HuH-7.5 (cell line): ENCODE measurements at regions not wholly inside any gene's neighbourhood (a gene's known extent, or its start where the extent isn't known, plus 50 kb on each side); places are given as distances from the start of the nearest gene placed in this dataset.
"Not testable (repeated sequence)": the region's sequence is repeated elsewhere in the genome, so short reads cannot be mapped to it uniquely, and the experiment has no call there.

Experiments
- DNase-seq: peaks from one replicate; pipeline ENCODE4 v3.0.0; 2011; ENCODE audit warnings: low spot score

DNA sequence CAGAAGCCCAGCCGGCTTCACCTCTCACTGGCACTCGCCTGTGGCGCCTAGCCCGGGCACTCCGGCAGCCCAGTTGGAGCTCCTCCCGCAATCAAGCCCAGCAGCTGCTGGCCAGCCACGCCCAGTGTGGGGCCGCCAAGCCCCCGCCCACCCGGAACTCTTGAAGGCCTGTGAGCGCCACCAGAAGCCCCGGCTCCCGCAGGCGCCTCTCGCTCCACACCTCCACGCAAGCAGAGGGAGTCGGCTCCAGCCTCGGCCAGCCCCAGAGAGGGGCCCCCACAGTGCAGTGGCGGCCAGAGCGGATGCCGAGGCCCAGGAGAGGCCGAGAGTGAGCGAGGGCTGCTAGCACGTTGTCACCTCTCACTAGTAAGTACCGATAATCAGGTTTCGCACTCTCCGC lies 240.7 kb downstream of the TFEC start:
- no peak for DNase-seq

DNA sequence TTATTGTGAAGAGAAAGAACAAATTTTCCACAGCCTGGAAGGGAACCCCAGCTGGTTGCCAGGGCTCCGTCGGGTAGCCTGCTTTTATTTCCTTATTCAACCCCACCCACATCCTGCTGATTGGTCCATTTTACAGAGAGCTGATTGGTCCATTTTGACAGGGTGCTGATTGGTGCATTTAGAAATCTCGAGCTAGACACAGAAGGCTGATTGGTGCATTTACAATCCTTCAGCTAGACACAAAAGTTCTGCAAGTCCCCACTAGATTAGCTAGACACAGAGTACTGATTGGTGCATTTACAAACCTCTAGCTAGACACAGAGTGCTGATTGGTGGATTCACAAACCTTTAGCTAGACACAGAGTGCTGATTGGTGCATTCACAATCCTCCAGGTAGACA lies 241.1 kb downstream of the TFEC start:
- not testable (repeated sequence) for DNase-seq

DNA sequence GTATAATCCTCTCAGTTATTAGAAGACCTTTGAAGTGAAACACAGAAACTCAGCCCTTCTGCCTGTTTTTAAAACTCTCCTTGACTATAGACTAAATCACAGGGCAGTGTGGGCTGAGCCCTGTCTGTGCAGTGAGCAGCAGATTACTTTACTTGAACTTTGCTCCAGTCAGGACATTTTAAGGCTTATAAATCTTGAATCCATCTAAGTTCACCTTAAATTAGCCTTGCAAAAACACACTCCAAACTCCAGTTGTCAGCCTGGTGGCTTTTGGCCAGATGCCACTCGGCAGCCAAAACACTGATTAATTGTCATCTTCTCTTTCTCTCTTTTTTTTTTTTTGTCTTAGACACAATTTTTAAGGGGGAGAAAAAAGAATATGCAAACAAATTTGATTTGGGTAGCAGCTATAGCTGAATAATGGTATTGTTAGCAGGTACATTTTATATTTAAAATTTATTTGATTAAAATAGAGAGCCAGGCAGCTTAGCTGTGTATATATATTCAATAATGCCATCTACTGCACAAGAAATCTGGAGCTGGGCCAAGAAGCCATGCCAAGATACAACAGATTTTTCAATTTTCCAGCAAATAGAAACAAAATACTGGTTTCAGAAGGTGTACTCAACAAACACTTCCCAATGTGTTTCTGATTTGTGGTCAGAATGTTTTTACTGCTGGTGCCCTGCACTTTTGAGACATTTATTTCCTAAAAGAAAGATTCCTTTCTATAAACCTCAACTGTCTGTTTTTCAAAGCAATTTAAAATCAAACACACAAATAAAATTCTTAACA lies 247.7 kb downstream of the TFEC start:
- peak; percentile 19 for DNase-seq

- DNase-seq, result no peak
Observed at GRCh38 chr7:115779561-115779960, 251.0 kb downstream of the TFEC start.

- no peak for DNase-seq
Observed at GRCh38 chr7:115775981-115776380, 254.6 kb downstream of the TFEC start.

DNA sequence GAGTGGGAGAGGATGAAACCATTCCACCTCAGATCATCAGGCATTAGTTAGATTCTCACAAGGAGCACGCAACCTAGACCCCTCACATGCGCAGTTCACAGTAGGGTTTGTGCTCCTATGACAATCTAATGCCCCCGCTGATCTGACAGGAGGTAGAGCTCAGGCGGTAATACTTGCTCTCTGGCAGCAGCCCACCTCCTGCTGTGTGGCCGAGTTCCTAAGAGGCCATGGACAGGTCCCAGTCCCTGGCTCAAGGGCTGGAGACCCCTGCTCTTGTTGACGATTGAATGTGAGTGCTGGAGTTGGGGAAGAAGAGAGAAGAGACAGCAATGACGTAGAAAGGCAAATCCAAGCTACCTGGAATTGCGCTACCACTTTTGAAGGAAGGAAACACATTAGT lies 267.2 kb downstream of the TFEC start:
- no peak for DNase-seq

GRCh38 chr7:115758025-115758424 lies 272.5 kb downstream of the TFEC start:
- DNase-seq, result no peak

DNA sequence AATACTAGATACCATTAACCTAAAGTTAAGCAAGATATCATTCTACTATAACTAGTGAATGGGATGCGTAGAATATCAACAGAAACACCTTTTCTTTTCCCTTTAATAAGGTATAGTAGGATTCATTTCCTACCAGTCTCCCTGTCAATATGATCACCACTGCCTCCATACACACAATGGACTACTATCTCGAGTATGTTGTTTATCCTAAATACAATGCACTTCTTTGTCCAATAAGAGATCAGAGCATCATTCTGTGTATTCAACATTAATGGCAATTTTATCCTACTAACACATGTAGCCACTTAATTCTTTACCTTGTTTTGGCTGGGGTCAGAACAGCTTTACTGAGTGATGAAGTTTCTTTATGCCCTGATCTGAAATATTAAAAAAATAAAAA lies 276.3 kb downstream of the TFEC start:
- DNase-seq, result no peak

GRCh38 chr7:115749924-115750323 lies 280.6 kb downstream of the TFEC start:
- DNase-seq, result no peak

DNA sequence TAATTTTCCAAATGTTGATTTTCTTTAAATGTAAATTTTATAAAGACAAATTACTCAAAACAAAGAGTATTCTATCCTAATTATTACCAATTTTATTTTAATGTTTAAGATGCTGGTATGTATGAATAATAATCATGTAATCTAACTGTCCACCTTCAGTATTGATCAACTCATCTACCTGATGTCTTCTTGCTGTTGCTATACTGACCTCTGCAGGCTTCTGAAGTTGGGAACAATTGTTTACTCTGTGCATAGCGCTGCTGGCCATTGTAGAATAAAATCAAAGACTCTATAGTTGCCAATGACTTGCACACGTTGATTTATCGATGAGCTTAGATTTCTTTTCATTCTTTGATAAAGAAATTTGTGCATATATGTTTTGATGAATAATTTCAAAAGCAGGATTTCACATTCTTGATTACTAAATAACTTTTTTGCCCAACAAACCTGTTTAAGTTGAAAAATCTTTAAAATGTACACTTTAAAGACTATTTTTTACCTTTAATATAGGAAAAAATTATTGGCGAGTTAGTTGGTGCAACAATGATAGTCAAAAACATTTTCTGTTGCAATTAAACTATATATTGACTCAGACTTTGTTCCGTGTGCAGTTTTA lies 282.3 kb downstream of the TFEC start:
- no peak for DNase-seq

DNA sequence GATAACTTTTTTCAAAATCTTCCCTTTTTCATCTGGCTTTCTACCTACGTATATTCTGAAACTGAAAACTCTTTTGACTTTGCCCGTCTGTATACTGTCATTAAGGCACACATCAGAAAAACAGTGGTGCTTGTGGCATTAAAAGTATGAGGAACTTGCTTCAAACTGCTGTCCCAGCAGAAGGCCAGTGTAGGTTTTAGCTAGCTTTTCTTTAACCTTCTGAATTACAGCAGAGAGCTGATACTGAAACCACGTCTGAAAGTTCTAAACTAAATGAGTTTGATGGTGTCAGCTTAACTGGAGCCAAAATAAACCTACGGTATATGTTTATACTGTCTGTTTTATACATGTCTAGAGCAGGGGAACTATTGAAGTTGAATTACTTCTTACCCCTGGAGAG lies 283.4 kb downstream of the TFEC start:
- DNase-seq, result no peak

- DNase-seq, result no peak
Observed at GRCh38 chr7:115740043-115740442, 290.5 kb downstream of the TFEC start.

DNA sequence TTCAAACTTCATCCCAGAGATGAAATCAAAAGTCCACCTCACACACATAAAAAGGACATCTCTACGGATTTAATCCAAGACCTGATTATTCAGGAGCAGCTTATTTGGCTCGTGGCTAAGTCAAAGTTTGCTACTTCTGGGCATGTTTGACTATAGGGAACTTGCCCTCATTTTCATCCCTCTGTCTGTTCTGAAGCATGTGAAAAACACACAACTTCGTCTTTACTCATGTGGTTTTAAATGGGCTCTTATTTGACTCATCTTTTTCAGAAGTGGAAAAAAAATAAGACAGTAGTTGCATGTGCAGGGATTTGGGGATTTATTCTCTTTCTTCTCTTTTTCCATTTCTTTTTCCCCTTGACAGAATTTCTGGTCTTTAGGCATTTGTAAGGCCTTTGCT lies 295.9 kb downstream of the TFEC start:
- no peak for DNase-seq

DNA sequence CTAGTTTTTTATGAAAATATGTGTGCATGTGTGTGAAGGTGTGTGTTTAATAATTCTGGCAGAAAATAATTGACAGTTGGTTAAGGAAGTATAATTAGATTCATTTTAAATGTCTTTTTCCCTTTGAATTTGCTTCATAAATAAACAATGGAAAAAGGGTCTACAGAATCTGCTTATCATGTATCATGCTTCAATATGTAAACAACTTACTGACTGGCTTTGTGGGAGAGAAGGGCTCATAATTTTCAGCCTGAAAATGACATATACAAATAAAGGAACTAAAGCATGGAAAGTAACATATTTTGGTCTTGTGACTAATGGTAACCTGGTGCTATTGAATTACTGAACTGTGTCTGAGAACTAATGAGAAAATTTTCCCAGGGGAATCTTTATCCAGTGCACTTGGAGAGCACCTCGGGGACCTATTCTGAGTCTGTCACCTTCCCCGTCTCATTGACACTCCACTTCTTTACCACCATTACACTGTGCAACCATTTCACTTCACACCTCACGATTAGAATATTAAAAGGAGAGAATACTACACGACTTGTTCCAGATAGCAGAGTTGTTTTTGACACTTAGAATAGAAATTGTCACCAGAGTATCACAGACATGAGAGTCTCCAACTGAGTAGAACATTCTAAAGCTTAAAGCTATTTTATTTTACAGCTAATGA lies 298.6 kb downstream of the TFEC start:
- no peak for DNase-seq

DNA sequence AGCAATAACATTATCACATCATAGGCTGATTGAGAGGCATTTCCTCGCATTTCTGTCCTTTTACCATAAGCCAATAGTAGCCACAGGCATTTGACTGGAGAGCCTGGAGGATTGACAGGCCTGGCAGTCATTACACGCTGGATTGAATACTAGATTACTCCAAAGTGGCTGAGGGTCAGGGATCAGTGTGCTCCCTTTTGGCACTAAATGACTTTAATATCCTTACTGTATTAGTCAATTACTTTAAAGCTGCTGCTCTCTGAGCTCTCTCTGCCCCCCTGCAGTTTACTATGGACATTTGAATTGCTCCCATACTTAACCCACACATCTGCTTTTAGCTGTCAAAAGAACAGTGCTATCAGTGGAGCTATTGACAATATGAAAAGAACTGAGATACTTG lies 302.0 kb downstream of the TFEC start:
- DNase-seq, result no peak

DNA sequence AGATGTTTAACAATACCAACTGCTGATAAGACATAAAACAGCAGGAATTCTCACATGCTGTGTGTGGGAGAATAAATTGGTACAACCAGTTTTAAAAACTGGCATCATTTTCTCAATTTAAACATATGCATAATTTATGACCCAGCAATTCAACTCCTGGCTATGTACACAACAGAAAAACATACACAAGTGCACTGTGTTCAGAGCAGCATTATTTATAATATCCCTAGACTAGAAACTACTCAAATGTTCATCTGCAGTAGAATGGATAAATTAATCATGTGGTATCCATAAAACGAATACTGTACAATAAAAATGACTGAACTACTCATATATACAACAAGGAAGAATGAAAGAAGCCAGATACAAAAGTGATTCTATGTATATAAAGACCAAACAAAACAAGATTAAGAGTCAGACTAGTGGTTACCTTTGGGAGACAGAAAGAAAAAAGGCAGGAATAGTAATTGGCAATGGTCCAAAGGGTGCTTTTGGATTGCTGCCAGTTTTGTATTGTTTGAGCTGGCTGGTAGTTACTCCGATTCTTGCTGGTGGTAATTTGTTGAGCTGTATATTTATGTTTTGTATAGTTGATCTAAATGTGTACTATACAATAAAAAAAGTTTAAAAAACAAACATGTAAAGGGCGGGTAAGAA lies 306.0 kb downstream of the TFEC start:
- DNase-seq, result no peak

- DNase-seq, result no peak
Observed at GRCh38 chr7:115722302-115722977, 308.1 kb downstream of the TFEC start.

DNA sequence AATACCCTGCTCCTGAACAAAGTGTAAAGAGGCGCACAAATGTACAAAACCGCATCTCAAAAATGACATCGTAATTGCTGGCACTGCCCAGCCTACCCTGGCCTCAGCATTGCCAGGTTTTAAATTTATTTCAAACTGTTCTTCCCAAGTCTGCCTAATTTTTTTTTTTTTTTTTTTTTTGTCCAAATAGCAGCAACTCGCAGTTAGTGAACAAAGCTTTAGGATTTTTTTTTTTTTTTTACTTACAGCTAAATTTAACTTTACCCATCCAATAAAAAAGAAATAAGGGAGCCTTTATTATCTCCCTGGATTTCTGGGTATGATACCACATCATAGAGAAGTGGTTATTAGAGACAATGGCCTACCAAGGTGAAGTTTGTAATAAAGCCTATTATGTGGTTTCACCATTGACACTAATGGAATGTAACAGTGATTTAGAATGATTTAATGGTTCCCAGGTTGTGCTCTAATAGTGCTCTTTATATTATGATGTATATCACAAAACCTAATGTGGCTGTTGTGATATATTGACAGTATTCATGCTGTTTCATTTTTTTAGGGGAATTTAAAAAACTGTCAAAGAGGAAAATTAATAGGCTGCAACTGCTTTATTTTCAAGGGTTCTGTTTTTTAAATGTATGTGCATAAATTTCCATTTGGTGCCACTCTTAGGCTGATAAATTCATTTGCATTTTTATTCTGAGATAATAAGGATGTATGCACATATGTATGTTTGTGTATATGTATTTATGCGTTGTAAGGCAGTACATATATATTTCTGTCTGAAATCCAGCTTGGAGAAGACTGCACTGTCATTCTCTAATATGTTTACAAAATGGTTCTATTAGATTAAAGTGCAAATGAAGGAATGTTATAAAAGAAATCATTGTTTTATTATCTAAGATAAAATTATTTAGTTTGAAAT lies 309.0 kb downstream of the TFEC start:
- no peak for DNase-seq

- no peak for DNase-seq
Observed at GRCh38 chr7:115719963-115720362, 310.6 kb downstream of the TFEC start.

DNA sequence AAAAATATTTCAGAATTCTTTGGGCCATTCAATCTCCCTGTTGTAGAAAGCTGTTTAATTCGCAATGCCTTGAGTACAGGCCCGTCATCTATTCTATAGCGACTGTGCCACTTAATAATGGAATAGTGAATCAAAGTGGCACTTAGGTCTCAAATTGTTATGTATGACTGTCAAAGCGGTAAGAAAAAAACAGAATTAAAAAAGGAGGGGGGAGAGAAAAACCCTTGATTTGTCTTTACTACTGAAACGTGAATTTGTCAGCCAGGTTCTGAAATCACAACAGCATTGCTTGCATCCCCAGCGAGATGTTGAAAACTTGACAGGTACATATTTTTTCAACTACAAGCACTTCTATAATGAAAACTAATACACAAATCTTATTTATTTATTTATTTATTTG lies 320.9 kb downstream of the TFEC start:
- DNase-seq, result no peak

- DNase-seq, result no peak
Observed at GRCh38 chr7:115708013-115708341, 322.6 kb downstream of the TFEC start.
